GM10266 (cell line): ENCODE measurements at regions not wholly inside any gene's neighbourhood (a gene's known extent, or its start where the extent isn't known, plus 50 kb on each side); places are given as distances from the start of the nearest gene placed in this dataset.

Experiments used
- DNase-seq: peaks from one replicate; pipeline ENCODE4 v3.0.0; 2012; ENCODE audit errors: extremely low spot score
- TF ChIP-seq, protein P1 (sequence below): IDR thresholded peaks from 2 replicates; pipeline ENCODE4 v1.5.1; 2012; ENCODE audit warnings: mild to moderate bottlenecking, low read depth; ENCODE audit not compliant: control insufficient read depth, insufficient read depth; ENCODE audit errors: missing control alignments

DNA sequence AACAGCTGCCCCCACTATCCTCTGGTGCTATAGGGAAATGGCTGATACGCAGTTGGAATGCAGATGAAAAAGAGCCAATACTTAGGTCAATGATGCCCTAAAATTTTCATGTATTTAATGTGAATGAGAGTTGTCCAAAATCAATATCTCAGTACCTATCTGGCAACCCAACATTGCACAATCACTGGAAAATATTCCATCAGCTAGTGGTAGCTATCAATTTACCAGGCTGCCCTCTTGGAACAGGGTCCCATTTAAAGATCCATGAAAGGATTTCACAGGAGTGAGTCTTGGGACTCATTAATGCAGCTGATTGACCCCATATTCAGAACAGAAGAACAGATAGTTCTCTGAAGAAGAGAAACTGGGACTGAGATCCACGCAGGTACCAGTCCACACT is 638.9 kb downstream of the SMARCA1 start:
- TF ChIP-seq, protein P1, sequence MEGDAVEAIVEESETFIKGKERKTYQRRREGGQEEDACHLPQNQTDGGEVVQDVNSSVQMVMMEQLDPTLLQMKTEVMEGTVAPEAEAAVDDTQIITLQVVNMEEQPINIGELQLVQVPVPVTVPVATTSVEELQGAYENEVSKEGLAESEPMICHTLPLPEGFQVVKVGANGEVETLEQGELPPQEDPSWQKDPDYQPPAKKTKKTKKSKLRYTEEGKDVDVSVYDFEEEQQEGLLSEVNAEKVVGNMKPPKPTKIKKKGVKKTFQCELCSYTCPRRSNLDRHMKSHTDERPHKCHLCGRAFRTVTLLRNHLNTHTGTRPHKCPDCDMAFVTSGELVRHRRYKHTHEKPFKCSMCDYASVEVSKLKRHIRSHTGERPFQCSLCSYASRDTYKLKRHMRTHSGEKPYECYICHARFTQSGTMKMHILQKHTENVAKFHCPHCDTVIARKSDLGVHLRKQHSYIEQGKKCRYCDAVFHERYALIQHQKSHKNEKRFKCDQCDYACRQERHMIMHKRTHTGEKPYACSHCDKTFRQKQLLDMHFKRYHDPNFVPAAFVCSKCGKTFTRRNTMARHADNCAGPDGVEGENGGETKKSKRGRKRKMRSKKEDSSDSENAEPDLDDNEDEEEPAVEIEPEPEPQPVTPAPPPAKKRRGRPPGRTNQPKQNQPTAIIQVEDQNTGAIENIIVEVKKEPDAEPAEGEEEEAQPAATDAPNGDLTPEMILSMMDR: no peak
- DNase-seq: no peak

DNA sequence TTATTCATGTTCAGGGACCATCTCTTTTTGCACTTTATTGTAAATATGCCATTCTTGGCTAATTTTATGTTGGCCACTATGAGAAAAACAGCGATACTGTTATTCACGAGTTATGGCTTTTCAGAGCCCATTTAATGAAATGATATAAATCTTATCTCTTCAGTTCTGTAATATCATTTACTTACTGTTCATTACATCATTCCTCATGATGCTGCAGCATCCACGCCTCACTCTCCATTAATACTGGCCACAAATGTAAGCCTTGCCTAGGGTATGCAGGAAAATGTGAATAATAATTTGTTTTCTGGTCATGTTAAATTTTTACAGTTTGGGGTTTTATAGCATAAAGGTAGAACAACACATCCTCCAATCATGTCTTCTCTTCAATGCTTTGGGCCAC is 639.6 kb downstream of the SMARCA1 start:
- TF ChIP-seq, protein P1: no peak
- DNase-seq: no peak

DNA sequence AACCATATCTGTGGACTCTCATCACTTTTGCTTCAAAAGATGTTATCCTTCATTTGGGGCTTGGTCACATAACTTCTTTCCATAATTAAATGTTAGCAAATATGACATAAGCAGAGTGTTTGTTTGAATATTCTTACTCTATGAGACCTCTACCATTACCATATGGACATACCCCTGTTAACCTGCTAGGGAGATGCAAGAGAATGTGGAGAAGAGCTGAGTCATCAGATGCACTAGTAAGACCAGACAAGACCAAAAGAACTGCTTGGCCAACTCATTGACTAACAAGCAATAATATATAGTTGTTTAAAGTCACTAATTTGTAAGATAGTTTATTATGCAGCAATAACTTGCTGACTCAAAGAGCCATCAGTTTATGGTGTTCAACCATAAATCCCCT is 652.9 kb downstream of the SMARCA1 start:
- TF ChIP-seq, protein P1: no peak
- DNase-seq: no peak

DNA sequence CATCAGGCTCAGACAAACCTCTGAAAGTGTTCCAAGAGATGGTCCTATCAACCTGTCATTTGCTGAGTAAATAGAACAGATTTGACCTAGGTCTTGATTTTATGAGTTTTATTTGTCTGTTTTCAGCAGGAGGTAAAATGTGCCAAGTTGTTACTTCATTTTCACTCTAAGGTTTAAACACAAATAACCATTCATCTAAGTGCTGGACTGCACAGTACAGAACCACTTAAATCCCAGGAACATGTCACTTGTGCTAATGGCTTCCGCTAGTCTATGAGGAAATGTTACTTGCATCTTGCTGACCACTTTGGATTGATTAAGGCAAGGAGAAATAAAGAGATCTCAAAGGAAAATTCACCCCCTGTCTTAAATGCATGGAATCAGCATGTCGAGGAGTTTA is 660.7 kb downstream of the SMARCA1 start:
- TF ChIP-seq, protein P1: no peak
- DNase-seq: no peak

DNA sequence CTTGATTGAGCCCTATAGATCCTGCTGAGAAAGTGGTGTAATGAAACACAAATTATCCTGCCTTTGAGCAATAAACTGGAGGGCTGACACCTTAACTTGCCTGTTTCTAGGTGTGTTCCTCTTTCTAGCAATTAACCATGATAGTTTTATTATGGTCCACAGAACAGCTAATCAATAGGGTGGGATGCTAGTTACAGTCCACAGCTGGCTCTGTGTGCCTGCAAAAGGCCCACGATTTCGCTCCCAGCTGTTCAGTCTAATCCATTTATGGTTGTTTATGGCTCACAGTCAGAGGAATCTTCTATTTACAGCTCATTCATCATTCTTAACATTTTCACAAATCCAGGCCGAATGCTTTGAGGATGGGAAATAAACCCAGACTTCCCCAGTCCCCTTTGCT is 674.9 kb downstream of the SMARCA1 start:
- no peak for DNase-seq
- TF ChIP-seq, protein P1: no peak

DNA sequence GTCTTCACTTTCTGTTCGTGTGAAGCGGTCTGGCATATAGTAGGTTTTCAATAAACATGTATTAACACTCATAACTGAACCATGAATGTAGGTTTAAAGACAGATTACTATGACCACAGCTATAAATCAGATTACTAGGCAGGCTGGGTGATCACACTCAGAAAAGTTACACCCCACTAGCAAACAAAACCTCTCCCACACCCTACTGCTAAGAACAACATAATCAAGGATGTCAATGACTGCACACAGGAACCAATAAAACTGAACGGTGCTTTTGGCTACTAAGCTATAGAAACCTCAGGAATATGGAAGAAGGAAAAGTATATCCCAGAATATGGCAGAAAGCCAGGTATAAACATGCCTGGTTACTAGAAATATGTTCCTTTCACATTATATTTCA is 676.9 kb downstream of the SMARCA1 start:
- no peak for DNase-seq
- TF ChIP-seq, protein P1: no peak

DNA sequence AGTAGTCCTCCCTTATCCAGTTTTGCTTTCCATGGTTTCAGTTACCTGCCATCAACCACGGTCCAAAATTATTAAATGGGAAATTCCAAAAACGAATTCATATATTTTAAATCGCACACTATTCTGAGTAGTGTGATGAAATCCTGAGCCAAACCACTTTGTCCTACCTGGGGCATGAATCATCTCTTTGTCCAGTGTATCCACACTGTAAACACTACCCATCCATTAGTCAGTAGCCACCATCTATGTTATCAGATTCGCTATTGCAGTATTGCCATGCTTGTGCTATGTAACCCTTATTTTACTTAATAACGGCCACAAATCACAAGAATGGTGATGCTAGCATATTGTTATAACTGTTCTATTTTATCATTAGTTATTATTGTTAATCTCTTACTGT is 704.6 kb downstream of the SMARCA1 start:
- no peak for DNase-seq
- TF ChIP-seq, protein P1: no peak
